GM19240 (cell line): ENCODE measurements at regions not wholly inside any gene's neighbourhood (a gene's known extent, or its start where the extent isn't known, plus 50 kb on each side); places are given as distances from the start of the nearest gene placed in this dataset.
"Not testable (repeated sequence)": the region's sequence is repeated elsewhere in the genome, so short reads cannot be mapped to it uniquely, and the experiment has no call there.

ENCODE experiments used
- DNase-seq: peaks from one replicate; pipeline ENCODE4 v3.0.0; 2011; ENCODE audit warnings: low spot score; ENCODE audit not compliant: insufficient read length

- no peak for DNase-seq
Measured at GRCh38 chr13:73808318-73808717, 325.9 kb downstream of the KLF12 start.

GRCh38 chr13:73805326-73805958 is 328.8 kb downstream of the KLF12 start:
- not testable (repeated sequence) for DNase-seq

GRCh38 chr13:73803997-73804396 is 330.2 kb downstream of the KLF12 start:
- no peak for DNase-seq

GRCh38 chr13:73800011-73800410 is 334.2 kb downstream of the KLF12 start:
- DNase-seq: no peak

GRCh38 chr13:73794755-73795154 is 339.4 kb downstream of the KLF12 start:
- DNase-seq: no peak

GRCh38 chr13:73793361-73793760 is 340.8 kb downstream of the KLF12 start:
- DNase-seq: no peak

GRCh38 chr13:73792796-73793195 is 341.4 kb downstream of the KLF12 start:
- DNase-seq: no peak

GRCh38 chr13:73782450-73783449 is 351.5 kb downstream of the KLF12 start:
- DNase-seq: no peak

GRCh38 chr13:73781384-73781783 is 352.8 kb downstream of the KLF12 start:
- no peak for DNase-seq

GRCh38 chr13:73779881-73780280 is 354.3 kb downstream of the KLF12 start:
- DNase-seq: no peak

GRCh38 chr13:73778242-73778864 is 355.9 kb downstream of the KLF12 start:
- no peak for DNase-seq

- DNase-seq: no peak
Measured at GRCh38 chr13:73777134-73777533, 357.1 kb downstream of the KLF12 start.

- DNase-seq: no peak
Measured at GRCh38 chr13:73776151-73776785, 357.9 kb downstream of the KLF12 start.

- no peak for DNase-seq
Measured at GRCh38 chr13:73773168-73773549, 361.0 kb downstream of the KLF12 start.

- DNase-seq: no peak
Measured at GRCh38 chr13:73772449-73773167, 361.6 kb downstream of the KLF12 start.

- DNase-seq: no peak
Measured at GRCh38 chr13:73767747-73768315, 366.4 kb downstream of the KLF12 start.

GRCh38 chr13:73767191-73767741 is 366.9 kb downstream of the KLF12 start:
- DNase-seq: no peak

GRCh38 chr13:73765651-73766384 is 368.4 kb downstream of the KLF12 start:
- no peak for DNase-seq

GRCh38 chr13:73759434-73759833 is 374.8 kb downstream of the KLF12 start:
- DNase-seq: no peak
